Lower leg skin (tissue), 3 donors: ENCODE measurements at regions not wholly inside any gene's neighbourhood (a gene's known extent, or its start where the extent isn't known, plus 50 kb on each side); places are given as distances from the start of the nearest gene placed in this dataset.

Source experiments
- POLR2A ChIP-seq, 2 donors: fragments of 450-650 bp; IDR thresholded peaks; one replicate each; pipeline ENCODE4 v1.6.1; 2016 to 2017; ENCODE audit warnings: antibody characterized with exemption in 2 of 2, mild to moderate bottlenecking in 1 of 2, moderate library complexity in 1 of 2
- TF ChIP-seq, protein P1 (sequence below), 3 donors: fragments of 450-650 bp; IDR thresholded peaks; one replicate each; pipeline ENCODE4 v1.5.1; 2016; ENCODE audit warnings: antibody characterized with exemption in 3 of 3, mild to moderate bottlenecking in 3 of 3, moderate library complexity in 2 of 3

DNA sequence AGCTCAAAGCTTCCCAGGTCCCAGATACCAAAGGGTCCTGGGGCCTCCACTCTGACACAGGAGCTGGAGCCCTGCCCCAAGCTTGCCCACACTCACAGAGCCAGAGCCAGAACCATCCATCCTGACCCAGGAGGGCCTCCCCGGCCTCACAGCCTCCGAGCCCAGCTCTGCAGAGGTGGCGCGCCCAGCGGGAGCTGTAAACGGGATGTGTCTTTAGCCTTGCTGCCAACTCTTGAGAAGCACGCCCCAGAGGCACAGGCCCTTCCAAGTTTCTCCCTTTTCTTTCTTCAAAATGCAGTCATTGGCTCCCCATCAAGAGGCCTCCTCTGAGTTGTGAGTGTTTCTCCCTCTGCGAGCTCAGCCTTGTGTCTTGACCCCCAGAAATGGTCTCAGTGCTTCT is 75.0 kb downstream of the PDGFA start:
- TF ChIP-seq, protein P1, sequence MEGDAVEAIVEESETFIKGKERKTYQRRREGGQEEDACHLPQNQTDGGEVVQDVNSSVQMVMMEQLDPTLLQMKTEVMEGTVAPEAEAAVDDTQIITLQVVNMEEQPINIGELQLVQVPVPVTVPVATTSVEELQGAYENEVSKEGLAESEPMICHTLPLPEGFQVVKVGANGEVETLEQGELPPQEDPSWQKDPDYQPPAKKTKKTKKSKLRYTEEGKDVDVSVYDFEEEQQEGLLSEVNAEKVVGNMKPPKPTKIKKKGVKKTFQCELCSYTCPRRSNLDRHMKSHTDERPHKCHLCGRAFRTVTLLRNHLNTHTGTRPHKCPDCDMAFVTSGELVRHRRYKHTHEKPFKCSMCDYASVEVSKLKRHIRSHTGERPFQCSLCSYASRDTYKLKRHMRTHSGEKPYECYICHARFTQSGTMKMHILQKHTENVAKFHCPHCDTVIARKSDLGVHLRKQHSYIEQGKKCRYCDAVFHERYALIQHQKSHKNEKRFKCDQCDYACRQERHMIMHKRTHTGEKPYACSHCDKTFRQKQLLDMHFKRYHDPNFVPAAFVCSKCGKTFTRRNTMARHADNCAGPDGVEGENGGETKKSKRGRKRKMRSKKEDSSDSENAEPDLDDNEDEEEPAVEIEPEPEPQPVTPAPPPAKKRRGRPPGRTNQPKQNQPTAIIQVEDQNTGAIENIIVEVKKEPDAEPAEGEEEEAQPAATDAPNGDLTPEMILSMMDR (IDR thresholded peaks at IDR 0.05), result no peak
- TF ChIP-seq POLR2A (IDR thresholded peaks at IDR 0.05), result no peak
